GM10266 (cell line): ENCODE measurements at regions not wholly inside any gene's neighbourhood (a gene's known extent, or its start where the extent isn't known, plus 50 kb on each side); places are given as distances from the start of the nearest gene placed in this dataset.

Experiments used
- DNase-seq: peaks from one replicate; pipeline ENCODE4 v3.0.0; 2012; ENCODE audit errors: extremely low spot score
- TF ChIP-seq, protein P1 (sequence below): IDR thresholded peaks from 2 replicates; pipeline ENCODE4 v1.5.1; 2012; ENCODE audit warnings: mild to moderate bottlenecking, low read depth; ENCODE audit not compliant: control insufficient read depth, insufficient read depth; ENCODE audit errors: missing control alignments

DNA sequence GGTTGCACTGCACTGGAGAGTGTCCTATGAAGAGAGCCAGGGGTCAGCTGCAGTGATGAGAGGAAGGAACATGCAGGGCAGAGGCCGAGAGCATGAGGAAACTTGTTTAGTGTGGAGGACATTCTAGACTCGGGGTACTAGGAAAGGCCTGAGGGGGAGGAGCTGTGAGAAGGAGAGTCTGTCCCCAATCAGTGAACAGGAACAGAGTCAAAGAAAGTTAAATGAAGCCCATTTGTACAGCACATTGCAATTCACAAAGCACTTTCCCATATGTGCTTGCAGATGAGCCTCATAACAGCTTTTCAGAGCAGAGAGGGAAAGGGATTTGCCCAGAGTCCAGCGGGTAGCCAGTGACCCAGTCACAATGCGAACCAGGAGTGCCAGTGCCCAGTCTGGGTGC is 83.4 kb downstream of the NAV1 start:
- TF ChIP-seq, protein P1, sequence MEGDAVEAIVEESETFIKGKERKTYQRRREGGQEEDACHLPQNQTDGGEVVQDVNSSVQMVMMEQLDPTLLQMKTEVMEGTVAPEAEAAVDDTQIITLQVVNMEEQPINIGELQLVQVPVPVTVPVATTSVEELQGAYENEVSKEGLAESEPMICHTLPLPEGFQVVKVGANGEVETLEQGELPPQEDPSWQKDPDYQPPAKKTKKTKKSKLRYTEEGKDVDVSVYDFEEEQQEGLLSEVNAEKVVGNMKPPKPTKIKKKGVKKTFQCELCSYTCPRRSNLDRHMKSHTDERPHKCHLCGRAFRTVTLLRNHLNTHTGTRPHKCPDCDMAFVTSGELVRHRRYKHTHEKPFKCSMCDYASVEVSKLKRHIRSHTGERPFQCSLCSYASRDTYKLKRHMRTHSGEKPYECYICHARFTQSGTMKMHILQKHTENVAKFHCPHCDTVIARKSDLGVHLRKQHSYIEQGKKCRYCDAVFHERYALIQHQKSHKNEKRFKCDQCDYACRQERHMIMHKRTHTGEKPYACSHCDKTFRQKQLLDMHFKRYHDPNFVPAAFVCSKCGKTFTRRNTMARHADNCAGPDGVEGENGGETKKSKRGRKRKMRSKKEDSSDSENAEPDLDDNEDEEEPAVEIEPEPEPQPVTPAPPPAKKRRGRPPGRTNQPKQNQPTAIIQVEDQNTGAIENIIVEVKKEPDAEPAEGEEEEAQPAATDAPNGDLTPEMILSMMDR = no peak
- DNase-seq = no peak

DNA sequence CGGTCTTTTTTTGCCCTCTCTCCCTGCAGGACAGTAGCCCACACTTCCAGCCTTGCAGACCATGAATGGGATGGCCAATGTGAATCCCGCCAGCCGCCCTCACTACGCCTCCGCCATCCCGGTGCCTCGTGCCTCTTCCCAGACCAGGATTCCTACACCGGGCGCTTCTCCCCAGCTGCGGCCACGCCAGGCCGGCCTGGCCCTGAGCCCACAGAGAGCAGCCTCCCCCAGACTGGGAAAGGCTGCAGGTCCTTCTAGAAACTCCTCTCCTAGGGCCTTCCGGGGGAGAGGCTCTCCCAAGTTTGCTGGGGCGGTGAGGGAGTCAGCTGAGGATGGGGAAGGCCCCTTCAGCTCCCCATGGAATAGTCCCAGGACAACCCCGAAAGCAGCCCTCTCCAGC is 83.9 kb downstream of the NAV1 start:
- DNase-seq = no peak
- TF ChIP-seq, protein P1 = no peak

- TF ChIP-seq, protein P1 = no peak
- DNase-seq = no peak
Measured at GRCh38 chr1:201624741-201625225, 85.9 kb downstream of the NAV1 start.

GRCh38 chr1:201625226-201625761 is 86.4 kb downstream of the NAV1 start:
- DNase-seq = no peak
- TF ChIP-seq, protein P1 = no peak

GRCh38 chr1:201625851-201626251 is 86.9 kb downstream of the NAV1 start:
- TF ChIP-seq, protein P1 = no peak
- DNase-seq = no peak

- no peak for DNase-seq
- TF ChIP-seq, protein P1 = no peak
Measured at GRCh38 chr1:201626629-201627275, 87.8 kb downstream of the NAV1 start.

- DNase-seq = no peak
- TF ChIP-seq, protein P1 = no peak
Measured at GRCh38 chr1:201628490-201628889, 89.6 kb downstream of the NAV1 start.
